C4-2B (cell line): ENCODE measurements at regions not wholly inside any gene's neighbourhood (a gene's known extent, or its start where the extent isn't known, plus 50 kb on each side); places are given as distances from the start of the nearest gene placed in this dataset.

ENCODE experiments used
- H3K27ac ChIP-seq: fragments of 450-650 bp; 2 replicates; pipeline ENCODE4 v1.5.1; 2017
- ZFX ChIP-seq: fragments of 450-650 bp; IDR thresholded peaks from 2 replicates; pipeline ENCODE4 v1.6.1; 2017
- TF ChIP-seq, protein P1 (sequence below): fragments of 450-650 bp; conservative IDR thresholded peaks from 2 replicates; pipeline ENCODE4 v1.5.1; 2017; ENCODE audit warnings: mild to moderate bottlenecking

DNA sequence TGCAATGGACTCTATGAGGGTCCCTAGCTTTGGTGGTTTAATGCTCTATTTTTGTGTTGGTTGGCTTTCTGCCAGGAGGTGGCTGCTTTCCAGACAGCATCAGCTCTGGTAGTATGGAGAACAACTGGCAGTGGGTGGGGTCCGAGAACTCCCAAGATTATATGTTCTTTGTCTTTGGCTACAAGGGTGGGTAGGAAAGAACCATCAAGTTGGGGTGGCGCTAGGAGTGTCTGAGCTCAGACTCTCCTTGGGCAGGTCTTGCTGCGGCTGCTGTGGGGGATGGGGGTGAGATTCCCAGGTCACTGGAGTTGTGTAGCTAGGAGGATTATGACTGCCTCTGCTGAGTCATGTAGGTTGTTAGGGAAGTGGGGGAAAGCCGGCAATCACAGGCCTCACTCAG lies 976.1 kb upstream of the GYPC start:
- TF ChIP-seq, protein P1, sequence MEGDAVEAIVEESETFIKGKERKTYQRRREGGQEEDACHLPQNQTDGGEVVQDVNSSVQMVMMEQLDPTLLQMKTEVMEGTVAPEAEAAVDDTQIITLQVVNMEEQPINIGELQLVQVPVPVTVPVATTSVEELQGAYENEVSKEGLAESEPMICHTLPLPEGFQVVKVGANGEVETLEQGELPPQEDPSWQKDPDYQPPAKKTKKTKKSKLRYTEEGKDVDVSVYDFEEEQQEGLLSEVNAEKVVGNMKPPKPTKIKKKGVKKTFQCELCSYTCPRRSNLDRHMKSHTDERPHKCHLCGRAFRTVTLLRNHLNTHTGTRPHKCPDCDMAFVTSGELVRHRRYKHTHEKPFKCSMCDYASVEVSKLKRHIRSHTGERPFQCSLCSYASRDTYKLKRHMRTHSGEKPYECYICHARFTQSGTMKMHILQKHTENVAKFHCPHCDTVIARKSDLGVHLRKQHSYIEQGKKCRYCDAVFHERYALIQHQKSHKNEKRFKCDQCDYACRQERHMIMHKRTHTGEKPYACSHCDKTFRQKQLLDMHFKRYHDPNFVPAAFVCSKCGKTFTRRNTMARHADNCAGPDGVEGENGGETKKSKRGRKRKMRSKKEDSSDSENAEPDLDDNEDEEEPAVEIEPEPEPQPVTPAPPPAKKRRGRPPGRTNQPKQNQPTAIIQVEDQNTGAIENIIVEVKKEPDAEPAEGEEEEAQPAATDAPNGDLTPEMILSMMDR, result no peak
- TF ChIP-seq ZFX, result no peak

DNA sequence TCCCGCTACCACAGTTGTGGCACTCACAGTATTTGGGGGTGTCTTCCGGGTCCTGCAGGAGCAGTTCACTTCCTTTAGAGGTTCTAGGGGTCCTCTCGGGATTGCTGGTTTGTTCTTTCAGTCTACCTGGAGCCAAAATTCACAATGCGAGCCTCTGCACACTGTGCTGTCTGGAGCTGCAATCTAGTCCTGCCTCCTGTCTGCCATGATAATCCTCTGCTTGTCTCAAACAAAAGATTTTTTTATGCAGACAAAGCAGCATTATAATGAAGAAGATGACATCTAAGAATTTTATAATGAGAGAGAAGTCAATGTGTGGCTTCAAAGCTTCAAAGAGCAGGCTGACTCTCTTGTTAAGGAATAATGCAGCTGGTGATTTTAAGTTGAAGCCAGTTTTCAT lies 975.1 kb upstream of the GYPC start:
- H3K27ac ChIP-seq, result no peak overlapping the region
- TF ChIP-seq, protein P1, result no peak
- no peak for TF ChIP-seq ZFX

More for the DNA sequence above, 976.1 kb upstream of the GYPC start:
- no peak overlapping the region for H3K27ac ChIP-seq

DNA sequence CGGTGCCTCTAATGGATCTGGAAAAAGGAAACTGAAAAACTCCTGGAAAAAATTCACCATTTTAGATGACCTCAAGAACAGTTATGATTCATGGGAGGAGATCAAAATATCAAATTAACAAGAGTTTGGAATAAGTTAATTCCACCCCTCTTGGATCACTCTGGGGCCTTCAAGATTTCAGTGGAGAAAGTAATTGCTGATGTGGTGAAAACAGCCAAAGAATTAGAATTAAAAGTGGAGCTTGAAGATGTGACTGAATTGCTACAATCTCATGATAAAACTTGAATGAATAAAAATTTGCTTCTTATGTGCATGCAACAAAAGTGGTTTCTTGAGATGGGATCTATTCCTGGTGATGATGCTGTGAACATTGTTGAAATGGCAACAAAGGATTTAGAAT lies 974.4 kb upstream of the GYPC start:
- H3K27ac ChIP-seq, result no peak overlapping the region
- TF ChIP-seq ZFX, result no peak
- TF ChIP-seq, protein P1, result no peak

DNA sequence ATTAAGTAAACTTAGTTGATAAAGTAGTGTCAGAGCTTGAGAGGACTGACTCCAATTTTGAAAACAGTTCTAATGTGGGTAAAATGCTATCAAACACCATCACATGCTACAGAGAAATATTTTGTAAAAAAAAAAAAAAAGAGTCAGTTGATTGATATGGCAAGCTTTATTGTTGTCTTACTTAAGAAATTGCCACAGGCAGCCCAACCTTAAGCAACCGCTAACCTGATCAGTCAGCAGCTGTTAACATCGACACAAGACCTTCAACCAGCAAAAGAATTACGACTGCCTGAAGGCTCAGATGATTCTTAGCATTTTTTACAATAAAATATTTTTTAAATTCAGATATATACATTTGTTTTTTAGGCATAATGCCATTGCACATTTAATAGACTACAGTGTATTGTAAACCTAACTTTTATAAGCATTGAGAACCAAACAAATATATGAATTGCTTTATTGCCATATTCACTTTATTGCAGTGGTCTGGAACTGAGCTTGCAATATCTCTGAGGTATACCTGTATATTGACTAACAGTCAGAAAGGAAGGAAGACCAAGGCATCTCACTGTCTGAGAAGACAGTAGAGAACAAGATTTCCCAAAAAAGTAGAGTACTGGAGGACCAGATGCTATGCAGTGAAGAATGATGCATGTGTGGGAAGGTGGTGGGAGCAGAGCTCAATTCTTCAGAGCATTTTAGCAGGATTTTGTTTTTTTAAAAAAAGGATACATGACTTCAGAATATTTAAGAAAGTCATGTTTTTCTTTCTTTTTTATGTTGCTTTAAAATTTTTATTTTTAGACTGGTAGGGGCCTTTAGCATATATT lies 973.8 kb upstream of the GYPC start:
- TF ChIP-seq, protein P1, result no peak
- TF ChIP-seq ZFX, result no peak
- no peak overlapping the region for H3K27ac ChIP-seq

DNA sequence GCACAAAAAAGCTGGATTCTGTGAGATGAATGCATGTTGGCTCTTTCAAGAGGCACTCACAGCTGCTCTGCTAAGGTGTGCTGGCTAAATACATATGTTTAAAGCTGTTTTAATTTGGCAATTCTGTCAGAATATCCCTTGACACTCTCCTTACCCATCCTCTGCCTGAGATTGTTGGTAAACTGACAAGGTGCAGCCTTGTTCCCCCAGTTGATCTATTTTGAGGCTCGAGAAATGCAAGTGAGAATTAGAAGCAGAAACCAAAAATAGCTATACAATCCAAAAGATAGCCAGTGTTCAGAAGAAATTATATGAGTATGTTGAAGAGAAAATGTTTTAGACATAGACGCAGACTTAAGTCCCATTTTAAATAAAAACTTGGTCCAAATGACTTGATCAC lies 971.7 kb upstream of the GYPC start:
- TF ChIP-seq, protein P1, result no peak
- TF ChIP-seq ZFX, result no peak
- H3K27ac ChIP-seq, result no peak overlapping the region

DNA sequence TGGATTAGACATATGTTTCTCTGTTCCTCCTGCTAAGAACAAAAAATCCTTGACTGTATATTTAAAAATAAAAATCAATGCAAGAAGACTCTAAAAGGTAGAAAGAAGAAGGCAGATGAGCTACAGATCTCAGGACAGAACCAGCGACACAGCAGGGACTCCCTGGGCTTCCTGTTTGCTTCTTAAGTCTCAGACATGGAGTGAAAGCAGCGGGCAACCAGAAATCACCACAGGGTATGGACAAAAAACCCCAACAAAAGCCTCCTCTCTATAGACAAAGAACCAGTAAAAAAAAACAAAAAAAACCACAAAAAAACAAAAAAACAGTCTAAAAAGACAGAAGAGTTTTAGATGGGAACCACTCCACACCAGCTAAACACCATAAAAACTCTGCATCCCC lies 971.0 kb upstream of the GYPC start:
- TF ChIP-seq, protein P1, result no peak
- TF ChIP-seq ZFX, result no peak
- no peak overlapping the region for H3K27ac ChIP-seq

DNA sequence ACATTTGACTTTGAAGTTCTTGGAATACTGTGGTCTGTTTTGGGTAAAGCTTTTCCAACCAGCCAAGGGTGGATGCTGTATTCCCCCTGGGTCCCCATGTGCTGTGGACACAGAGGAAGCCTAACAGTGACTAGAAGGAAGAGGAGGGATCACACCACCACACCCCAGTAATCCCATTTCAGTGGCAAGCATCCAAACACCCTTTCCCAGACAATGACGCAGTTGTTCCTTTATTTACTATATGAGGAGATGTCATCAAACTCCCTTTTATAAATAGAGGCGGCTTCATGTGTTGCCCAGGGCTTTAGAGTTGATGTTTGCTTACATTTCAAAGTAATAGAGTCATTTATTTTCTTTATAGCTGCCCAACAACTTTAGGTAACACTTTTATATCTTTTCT lies 959.4 kb upstream of the GYPC start:
- H3K27ac ChIP-seq, result no peak overlapping the region
- no peak for TF ChIP-seq ZFX
- TF ChIP-seq, protein P1, result no peak
